ENCODE measurements at regions not wholly inside any gene's neighbourhood (a gene's known extent, or its start where the extent isn't known, plus 50 kb on each side); places are given as distances from the start of the nearest gene placed in this dataset.

- H3K4me1 ChIP-seq (ENCODE audit: control insufficient read depth, insufficient read depth, low read length), result no peaks in the 10 kb centered on the region
- H2AFZ ChIP-seq (ENCODE audit: control insufficient read depth, low read depth, low read length), result no peak overlapping the region
- H3K27me3 ChIP-seq (replicated peaks in 1 of 2; ENCODE audit: control insufficient read depth in 2 of 2, insufficient read depth in 2 of 2, low read length in 1 of 2), result no peaks in the 10 kb centered on the region; a peak in 1 of 4 replicates
- no peak overlapping the region for H3K4me2 ChIP-seq (ENCODE audit: control insufficient read depth, insufficient read depth)
- H3K9ac ChIP-seq (ENCODE audit: control insufficient read depth, insufficient read depth, low read length), result no peak overlapping the region
- WGBS (ENCODE audit: insufficient coverage, insufficient replicate concordance, low lambda C conversion rate, missing lambda C conversion rate), result 18% methylated on average over 5 of the region's 5 CpGs
- POLR2A ChIA-PET, result no interaction called here
- H3K4me3 ChIP-seq, result no peak overlapping the region
- H3K79me2 ChIP-seq (ENCODE audit: control insufficient read depth, insufficient read depth, low read length), result no peaks in the 10 kb centered on the region
- no peaks in the 10 kb centered on the region for H3K36me3 ChIP-seq (ENCODE audit: control insufficient read depth in 2 of 2, insufficient read depth in 2 of 2, low read length in 1 of 2)
- intact Hi-C loops (cut with micrococcal nuclease; ENCODE audit: unreplicated experiment) (no loop called here), in situ Hi-C loops (cut with MboI) (no loop called here)
- CTCF ChIA-PET, result interaction anchor here (1.7 to 2.9 kb wide), 2 partner anchors 8 to 74 kb away, joined by 3 to 11 read pairs; no protein-coding TSS in a partner anchor
- BruUV-seq (replicated peaks), result no TSS peak
- H3K27ac ChIP-seq (ENCODE audit: control insufficient read depth, insufficient read depth), result no peak overlapping the region
- TF ChIP-seq YBX1 (IDR thresholded peaks at IDR 0.05), result no peak
- no peak for TF ChIP-seq RB1 (IDR thresholded peaks at IDR 0.05; ENCODE audit: borderline replicate concordance)
- no peak for TF ChIP-seq ZNF24 (IDR thresholded peaks at IDR 0.05)
- TF ChIP-seq HDGF (IDR thresholded peaks at IDR 0.05), result no peak
- TF ChIP-seq ZNF384 (IDR thresholded peaks at IDR 0.05; ENCODE audit: borderline replicate concordance, low read depth, low read length), result no peak
- TF ChIP-seq CUX1 (IDR thresholded peaks at IDR 0.05; ENCODE audit: insufficient replicate concordance, low read depth, low read length), result no peak
- no peak for TF ChIP-seq PRDM15 (CRISPR knock-in tag; IDR thresholded peaks at IDR 0.05)
- TF ChIP-seq GATAD2B (conservative IDR thresholded peaks at IDR 0.05; ENCODE audit: low read depth), result no peak
- no peaks in the 10 kb centered on the region for H3K9me3 ChIP-seq (replicated peaks; ENCODE audit: control insufficient read depth, insufficient read depth, low read length)
- FAIRE-seq, result no peak
- H4K20me1 ChIP-seq (ENCODE audit: control insufficient read depth, insufficient read depth), result no peaks in the 10 kb centered on the region
- ATAC-seq, result no peak
- RAD21 ChIA-PET (ENCODE audit: unreplicated experiment), result interaction anchor here (1.3 kb wide), 1 partner anchor 8 kb away, joined by 5 read pairs; no protein-coding TSS in a partner anchor
- SMC1A ChIA-PET (ENCODE audit: uncharacterized antibody, unreplicated experiment), result interaction anchor here (2.3 kb wide), 1 partner anchor 19 kb away, joined by 7 read pairs; no protein-coding TSS in a partner anchor
- DNase-seq (ENCODE audit: low read depth, low spot score), result no peak
Observed at GRCh38 chr6:43847741-43848630, 78.0 kb downstream of the VEGFA start.
